ENCODE measurements at regions not wholly inside any gene's neighbourhood (a gene's known extent, or its start where the extent isn't known, plus 50 kb on each side); places are given as distances from the start of the nearest gene placed in this dataset.

- TF ChIP-seq CTCF (conservative IDR thresholded peaks at IDR 0.05; ENCODE audit: low read depth): no peak
- ChIA-PET POLR2A (ENCODE audit: low non-redundant PET) (no interaction called here), CTCF (interaction anchor here (0.5 kb wide), 1 partner anchor 999 kb away, joined by 6 read pairs; no protein-coding TSS in a partner anchor)
- H3K27ac ChIP-seq: no peak overlapping the region
- DNase-seq (ENCODE audit: low spot score): no peak
These were observed 480.2 kb downstream of the RASEF start for GRCh38 chr9:82582693-82583092.

- POLR2A ChIA-PET (ENCODE audit: low non-redundant PET): no interaction called here
- CTCF ChIA-PET: no interaction called here
- no peak overlapping the region for H3K27ac ChIP-seq
- TF ChIP-seq CTCF (conservative IDR thresholded peaks at IDR 0.05; ENCODE audit: low read depth): no peak
- DNase-seq (ENCODE audit: low spot score): no peak
These were observed 479.4 kb downstream of the RASEF start for GRCh38 chr9:82583524-82583923.

GRCh38 chr9:82584349-82584863, 478.5 kb downstream of the RASEF start:
- no peak for TF ChIP-seq CTCF (conservative IDR thresholded peaks at IDR 0.05; ENCODE audit: low read depth)
- POLR2A ChIA-PET (ENCODE audit: low non-redundant PET): no interaction called here
- no peak overlapping the region for H3K27ac ChIP-seq
- no peak for DNase-seq (ENCODE audit: low spot score)
- CTCF ChIA-PET: no interaction called here

- no peak for DNase-seq (ENCODE audit: low spot score)
- CTCF ChIA-PET: interaction anchor here (0.5 to 1.0 kb wide), 3 partner anchors 15 to 484 kb away, joined by 3 to 4 read pairs (median 3); no protein-coding TSS in a partner anchor
- TF ChIP-seq CTCF (conservative IDR thresholded peaks at IDR 0.05; ENCODE audit: low read depth): no peak
- no peak overlapping the region for H3K27ac ChIP-seq
- POLR2A ChIA-PET (ENCODE audit: low non-redundant PET): no interaction called here
These were observed 476.0 kb downstream of the RASEF start for GRCh38 chr9:82586918-82587356.

- TF ChIP-seq CTCF (conservative IDR thresholded peaks at IDR 0.05; ENCODE audit: low read depth): no peak
- CTCF ChIA-PET: interaction anchor here (0.6 to 1.0 kb wide), 3 partner anchors 17 to 214 kb away, joined by 3 to 7 read pairs (median 3); no protein-coding TSS in a partner anchor
- POLR2A ChIA-PET (ENCODE audit: low non-redundant PET): no interaction called here
- no peak overlapping the region for H3K27ac ChIP-seq
- DNase-seq (ENCODE audit: low spot score): no peak
These were observed 474.4 kb downstream of the RASEF start for GRCh38 chr9:82588301-82589180.

- POLR2A ChIA-PET (ENCODE audit: low non-redundant PET): no interaction called here
These were observed 472.1 kb downstream of the RASEF start for GRCh38 chr9:82590845-82591244.

More at GRCh38 chr9:82590845-82591244, 472.1 kb downstream of the RASEF start:
- CTCF ChIA-PET: no interaction called here
- H3K27ac ChIP-seq: no peak overlapping the region
- no peak for DNase-seq (ENCODE audit: low spot score)
- no peak for TF ChIP-seq CTCF (conservative IDR thresholded peaks at IDR 0.05; ENCODE audit: low read depth)

All from RWPE1 (cell line).